H1 (cell line): ENCODE measurements at regions not wholly inside any gene's neighbourhood (a gene's known extent, or its start where the extent isn't known, plus 50 kb on each side); places are given as distances from the start of the nearest gene placed in this dataset.

Experiments used
- CTCF ChIA-PET: fragments of 300-600 bp; sonication (Branson Sonifier 250); formaldehyde crosslinking; loops from one replicate; lab custom pipeline; 2021; ENCODE audit not compliant: partially characterized antibody; lab: Charles Lee
- POLR2A ChIA-PET: fragments of 300-600 bp; sonication (Branson Sonifier 250); formaldehyde crosslinking; loops from one replicate; lab custom pipeline; 2021; ENCODE audit warnings: inconsistent platforms; ENCODE audit not compliant: partially characterized antibody; lab: Charles Lee
- DNase-seq, 2 experiments: peaks; one replicate each; pipeline versions ENCODE4 v3.0.0 to v3.0.0-alpha.2; 2010 to 2022; ENCODE audit warnings: low spot score in 2 of 2, low read depth in 1 of 2, mixed read lengths in 1 of 2
- FAIRE-seq: peaks from 2 replicates; lab custom pipeline; 2011; peaks lifted over from hg19 to GRCh38; lab: Jason Lieb, UNC
- H2AFZ ChIP-seq: 2 replicates; pipeline ENCODE4 v1.8.1; 2012; ENCODE audit warnings: low read length, inconsistent platforms
- H2AK5ac ChIP-seq: 2 replicates; pipeline ENCODE4 v1.6.1; 2013; ENCODE audit warnings: low read depth, low read length
- H2BK120ac ChIP-seq: replicated peaks from 2 replicates; pipeline ENCODE3; 2013; ENCODE audit warnings: low read depth, low read length, inconsistent platforms
- H2BK12ac ChIP-seq: 2 replicates; pipeline ENCODE4 v1.6.1; 2013; ENCODE audit warnings: low read depth, low read length
- H2BK15ac ChIP-seq: 2 replicates; pipeline ENCODE4 v1.6.1; 2013; ENCODE audit warnings: low read length
- H2BK20ac ChIP-seq: 2 replicates; pipeline ENCODE4 v1.6.1; 2013; ENCODE audit warnings: low read length
- H2BK5ac ChIP-seq: 2 replicates; pipeline ENCODE4 v1.6.1; 2013; ENCODE audit warnings: low read depth, low read length
- H3K14ac ChIP-seq: 2 replicates; pipeline ENCODE4 v1.6.1; 2013; ENCODE audit warnings: inconsistent platforms; ENCODE audit not compliant: insufficient read length
- H3K18ac ChIP-seq: 2 replicates; pipeline ENCODE4 v1.6.1; 2013; ENCODE audit warnings: low read length; ENCODE audit errors: extremely low read depth
- H3K23ac ChIP-seq: 2 replicates; pipeline ENCODE4 v1.6.1; 2013; ENCODE audit warnings: inconsistent platforms; ENCODE audit not compliant: insufficient read length
- H3K23me2 ChIP-seq: 2 replicates; pipeline ENCODE4 v1.6.1; 2013; ENCODE audit warnings: low read depth, low read length
- H3K27ac ChIP-seq: 2 replicates; pipeline ENCODE4 v1.6.1; 2011; ENCODE audit warnings: low read depth, low read length, inconsistent platforms
- H3K27me3 ChIP-seq, 4 experiments: replicated peaks in 1 of 4; 1 replicate in 1 of 4; 2 replicates in 3 of 4; pipeline versions ENCODE4 v1.6.1 to v1.8.1; 2011 to 2013; ENCODE audit warnings: low read length in 3 of 4, mild to moderate bottlenecking in 3 of 4, inconsistent platforms in 2 of 4, mixed read lengths in 2 of 4, moderate library complexity in 1 of 4; ENCODE audit not compliant: control insufficient read depth in 3 of 4, insufficient read depth in 3 of 4; ENCODE audit errors: extremely low read depth in 1 of 4
- H3K36me3 ChIP-seq, 4 experiments: 2 replicates each; pipeline versions ENCODE4 v1.6.1 to v1.8.1; 2011 to 2013; ENCODE audit warnings: mild to moderate bottlenecking in 4 of 4, low read length in 3 of 4, moderate library complexity in 2 of 4, control low read depth in 1 of 4, inconsistent platforms in 1 of 4; ENCODE audit not compliant: insufficient read depth in 4 of 4, control insufficient read depth in 2 of 4
- H3K4ac ChIP-seq: replicated peaks from 2 replicates; pipeline ENCODE3; 2013; ENCODE audit warnings: low read length, low read depth, mixed read lengths, inconsistent platforms; ENCODE audit not compliant: insufficient read length
- H3K4me1 ChIP-seq, 4 experiments: replicated peaks in 1 of 4; 1 replicate in 1 of 4; 2 replicates in 3 of 4; pipeline versions ENCODE4 v1.6.1 to v1.8.1; 2011 to 2013; ENCODE audit warnings: low read length in 3 of 4, inconsistent platforms in 2 of 4, mixed read lengths in 1 of 4; ENCODE audit not compliant: insufficient read depth in 4 of 4, control insufficient read depth in 3 of 4
- H3K4me2 ChIP-seq, 2 experiments: 2 replicates each; pipeline versions ENCODE4 v1.6.1 to v1.8.1; 2011 to 2013; ENCODE audit warnings: low read depth in 2 of 2, low read length in 2 of 2, control low read depth in 1 of 2, inconsistent platforms in 1 of 2, mild to moderate bottlenecking in 1 of 2; ENCODE audit not compliant: insufficient read depth in 1 of 2
- H3K4me3 ChIP-seq, 4 experiments: fragments of 200-600, 300-600 bp in 1 of 4; sonication (generic), shearing (Covaris generic), sonication (Bioruptor Twin) in 1 of 4; 2 replicates each; pipeline versions ENCODE4 v1.5.1 to v1.8.1; 2011 to 2016; ENCODE audit warnings: low read length in 4 of 4, low read depth in 3 of 4, control low read depth in 2 of 4, inconsistent platforms in 2 of 4, mild to moderate bottlenecking in 2 of 4, mixed read lengths in 1 of 4, moderate library complexity in 1 of 4; ENCODE audit not compliant: insufficient read depth in 2 of 4; ENCODE audit errors: extremely low read depth in 1 of 4
- H3K56ac ChIP-seq: replicated peaks from 2 replicates; pipeline ENCODE3; 2013; ENCODE audit warnings: low read depth, mild to moderate bottlenecking, mixed read lengths, low read length, inconsistent platforms; ENCODE audit not compliant: insufficient read length
- H3K79me1 ChIP-seq: 2 replicates; pipeline ENCODE4 v1.6.1; 2013; ENCODE audit warnings: low read depth, low read length, control low read depth
- H3K79me2 ChIP-seq, 2 experiments: 2 replicates each; pipeline versions ENCODE4 v1.6.1 to v1.8.1; 2012 to 2013; ENCODE audit warnings: low read length in 2 of 2, mild to moderate bottlenecking in 2 of 2, inconsistent platforms in 1 of 2; ENCODE audit not compliant: insufficient read depth in 2 of 2, control insufficient read depth in 1 of 2
- H3K9ac ChIP-seq, 4 experiments: replicated peaks in 1 of 4; 1 replicate in 1 of 4; 2 replicates in 3 of 4; pipeline versions ENCODE4 v1.6.1 to v1.8.1; 2011 to 2013; ENCODE audit warnings: low read depth in 3 of 4, low read length in 3 of 4, control low read depth in 2 of 4, mild to moderate bottlenecking in 2 of 4, moderate library complexity in 2 of 4, inconsistent platforms in 1 of 4; ENCODE audit errors: extremely low read depth in 1 of 4
- H3K9me3 ChIP-seq, 2 experiments: 2 replicates each; pipeline versions ENCODE4 v1.6.1 to v1.8.1; 2012 to 2013; ENCODE audit warnings: mild to moderate bottlenecking in 2 of 2, moderate library complexity in 2 of 2, control low read depth in 1 of 2, inconsistent platforms in 1 of 2, low read depth in 1 of 2, low read length in 1 of 2, mixed read lengths in 1 of 2; ENCODE audit not compliant: insufficient read depth in 2 of 2
- H4K20me1 ChIP-seq, 2 experiments: replicated peaks in 1 of 2; 2 replicates each; pipeline versions ENCODE3 to v1.8.1; 2011 to 2013; ENCODE audit warnings: inconsistent platforms in 2 of 2, low read length in 2 of 2, mild to moderate bottlenecking in 1 of 2; ENCODE audit not compliant: insufficient read depth in 2 of 2, control insufficient read depth in 1 of 2
- H4K5ac ChIP-seq: 2 replicates; pipeline ENCODE4 v1.6.1; 2013; ENCODE audit warnings: low read length, low read depth, mixed read lengths, inconsistent platforms; ENCODE audit not compliant: insufficient read length
- H4K8ac ChIP-seq: 2 replicates; pipeline ENCODE4 v1.8.0; 2013; ENCODE audit warnings: mild to moderate bottlenecking, moderate library complexity, low read length, inconsistent platforms; ENCODE audit not compliant: insufficient read depth; ENCODE audit errors: extremely low read depth
- H4K91ac ChIP-seq: replicated peaks from 2 replicates; pipeline ENCODE3; 2013; ENCODE audit warnings: low read length, mixed read lengths, inconsistent platforms; ENCODE audit not compliant: insufficient read length
- CTBP2 ChIP-seq: IDR thresholded peaks from 2 replicates; pipeline ENCODE4 v1.7.0; 2011; ENCODE audit warnings: borderline replicate concordance, mild to moderate bottlenecking, moderate library complexity, mixed read lengths, low read length; ENCODE audit not compliant: insufficient read depth, insufficient read length
- CTCF ChIP-seq, 3 experiments: IDR thresholded peaks; 1 replicate in 2 of 3; 2 replicates in 1 of 3; pipeline versions ENCODE4 v1.5.1 to v1.6.1; 2011; ENCODE audit warnings: low read length in 3 of 3, mild to moderate bottlenecking in 3 of 3, inconsistent platforms in 2 of 3, low read depth in 1 of 3, moderate library complexity in 1 of 3; ENCODE audit not compliant: insufficient read depth in 1 of 3; ENCODE audit errors: control extremely low read depth in 1 of 3
- HDAC6 ChIP-seq: IDR thresholded peaks from one replicate; pipeline ENCODE4 v1.7.1; 2012; ENCODE audit warnings: low read depth, mild to moderate bottlenecking, inconsistent platforms, low read length, moderate library complexity
- JUND ChIP-seq: IDR thresholded peaks from 2 replicates; pipeline ENCODE4 v1.6.1; 2011; ENCODE audit warnings: mild to moderate bottlenecking, improper control_type of control experiment, low read length
- POLR2AphosphoS5 ChIP-seq: IDR thresholded peaks from 2 replicates; pipeline ENCODE4 v1.6.1; 2011; ENCODE audit warnings: low read depth, low read length
- RAD21 ChIP-seq, 2 experiments: IDR thresholded peaks in 1 of 2; conservative IDR thresholded peaks in 1 of 2; 2 replicates each; pipeline ENCODE4 v1.6.1; 2011; ENCODE audit warnings: low read depth in 2 of 2, low read length in 2 of 2, improper control_type of control experiment in 1 of 2, inconsistent platforms in 1 of 2, mild to moderate bottlenecking in 1 of 2, moderate library complexity in 1 of 2
- RNF2 ChIP-seq: fragments of 200-900, 300-1000 bp; sonication (generic); IDR thresholded peaks from 2 replicates; pipeline ENCODE4 v1.7.1; 2016; ENCODE audit warnings: borderline replicate concordance, low read depth, mild to moderate bottlenecking, antibody characterized with exemption, low read length; ENCODE audit not compliant: poor library complexity, severe bottlenecking; ENCODE audit errors: missing control alignments
- SIX5 ChIP-seq: IDR thresholded peaks from 2 replicates; pipeline ENCODE4 v1.6.1; 2011; ENCODE audit warnings: mild to moderate bottlenecking, low read depth, low read length
- SUZ12 ChIP-seq: fragments of 200-600 bp; sonication (generic); IDR thresholded peaks from 2 replicates; pipeline ENCODE4 v1.6.1; 2012; ENCODE audit warnings: mild to moderate bottlenecking, inconsistent platforms, low read length, moderate library complexity, mixed read lengths
- TBP ChIP-seq: IDR thresholded peaks from 2 replicates; pipeline ENCODE4 v1.6.1; 2011; ENCODE audit warnings: low read depth, low read length, improper control_type of control experiment
- WGBS, 2 experiments: shearing (Covaris generic) in 1 of 2; methylation state at CpG; one replicate each; pipeline versions ENCODE4 v1.1.6 to v1.1.7; 2013 to 2015; ENCODE audit warnings: low lambda C conversion rate in 2 of 2, mixed read lengths in 2 of 2, inconsistent platforms in 1 of 2, low coverage in 1 of 2, missing lambda C conversion rate in 1 of 2; ENCODE audit not compliant: insufficient replicate concordance in 2 of 2, insufficient coverage in 1 of 2, insufficient read length in 1 of 2; ENCODE audit errors: extremely low coverage in 1 of 2, missing lambda C conversion rate in 1 of 2; 5-methylcytosine and 5-hydroxymethylcytosine counted together

- peak overlapping the region; percentile 91 for H2AFZ ChIP-seq
- H2BK5ac ChIP-seq, result no peak overlapping the region
- no peak overlapping the region for H4K8ac ChIP-seq
- H2BK15ac ChIP-seq, result no peak overlapping the region
- H3K9ac ChIP-seq, result no peak overlapping the region
- H3K23ac ChIP-seq, result no peak overlapping the region
- H4K91ac ChIP-seq, result no peak overlapping the region
- no peak overlapping the region for H3K4me3 ChIP-seq
- no peaks in the 10 kb centered on the region for H3K4me1 ChIP-seq
- 40% methylated on average over 4 of the region's 4 CpGs; no CpG with 5 or more reads in 1 of the 2 experiments for WGBS, 2 experiments
- no peaks in the 10 kb centered on the region for H3K27me3 ChIP-seq
- no peaks in the 10 kb centered on the region for H4K20me1 ChIP-seq
- H3K23me2 ChIP-seq, result no peaks in the 10 kb centered on the region
- H3K18ac ChIP-seq, result no peak overlapping the region
- H2BK120ac ChIP-seq, result no peak overlapping the region
- no peaks in the 10 kb centered on the region for H3K79me2 ChIP-seq
- H3K27ac ChIP-seq, result no peak overlapping the region
- no peak overlapping the region for H2AK5ac ChIP-seq
- H3K4ac ChIP-seq, result no peak overlapping the region
- no peak overlapping the region for H3K14ac ChIP-seq
- H4K5ac ChIP-seq, result no peak overlapping the region
- peak; percentile 54 to 68 for DNase-seq
- ChIA-PET CTCF (interaction anchor here (0.6 to 5.3 kb wide), 38 partner anchors 10 to 461 kb away, joined by 3 to 46 read pairs (median 3); no protein-coding TSS in a partner anchor), POLR2A (interaction anchor here (1.7 kb wide), 1 partner anchor 66 kb away, joined by 5 read pairs; no protein-coding TSS in a partner anchor)
- no peak overlapping the region for H2BK20ac ChIP-seq
- H3K36me3 ChIP-seq, result peaks cover 0 to 2% (median 0%) of the 10 kb centered on the region in 4 experiments; a peak in 1 of 8 replicates
- FAIRE-seq, result peak; percentile 98
- H3K79me1 ChIP-seq, result no peaks in the 10 kb centered on the region
- H3K56ac ChIP-seq, result no peak overlapping the region
- no peak overlapping the region for H2BK12ac ChIP-seq
- peaks cover 14 to 15% of the 10 kb centered on the region in 2 experiments; a peak in 2 of 4 replicates for H3K9me3 ChIP-seq
- H3K4me2 ChIP-seq, result no peak overlapping the region
- TF ChIP-seq SIX5 (no peak), SUZ12 (no peak), JUND (no peak), POLR2AphosphoS5 (no peak), RNF2 (no peak), RAD21 (IDR thresholded peaks at IDR 0.05 in 1 of 2, conservative IDR thresholded peaks at IDR 0.05 in 1 of 2; ENCODE audit: low read depth in 2 of 2, low read length in 2 of 2) (peak; percentile 83 to 85), CTCF (IDR thresholded peaks at IDR 0.05; ENCODE audit: control extremely low read depth in 1 of 3, insufficient read depth in 1 of 3, low read depth in 1 of 3, low read length in 3 of 3) (peak; percentile 35 to 95 (median 82)), HDAC6 (no peak), CTBP2 (no peak), TBP (no peak)
Observed at GRCh38 chr3:176872771-176873209, 324.5 kb downstream of the TBL1XR1 start.
